Anterior cingulate cortex (tissue), 58 donors: ENCODE measurements at regions not wholly inside any gene's neighbourhood (a gene's known extent, or its start where the extent isn't known, plus 50 kb on each side); places are given as distances from the start of the nearest gene placed in this dataset.
"Not testable (repeated sequence)": the region's sequence is repeated elsewhere in the genome, so short reads cannot be mapped to it uniquely, and the experiment has no call there.

Experiments used
- DNase-seq, 58 donors: peaks; one replicate each; lab custom pipeline; 2025; lab: John Stamatoyannopoulos, UW

DNA sequence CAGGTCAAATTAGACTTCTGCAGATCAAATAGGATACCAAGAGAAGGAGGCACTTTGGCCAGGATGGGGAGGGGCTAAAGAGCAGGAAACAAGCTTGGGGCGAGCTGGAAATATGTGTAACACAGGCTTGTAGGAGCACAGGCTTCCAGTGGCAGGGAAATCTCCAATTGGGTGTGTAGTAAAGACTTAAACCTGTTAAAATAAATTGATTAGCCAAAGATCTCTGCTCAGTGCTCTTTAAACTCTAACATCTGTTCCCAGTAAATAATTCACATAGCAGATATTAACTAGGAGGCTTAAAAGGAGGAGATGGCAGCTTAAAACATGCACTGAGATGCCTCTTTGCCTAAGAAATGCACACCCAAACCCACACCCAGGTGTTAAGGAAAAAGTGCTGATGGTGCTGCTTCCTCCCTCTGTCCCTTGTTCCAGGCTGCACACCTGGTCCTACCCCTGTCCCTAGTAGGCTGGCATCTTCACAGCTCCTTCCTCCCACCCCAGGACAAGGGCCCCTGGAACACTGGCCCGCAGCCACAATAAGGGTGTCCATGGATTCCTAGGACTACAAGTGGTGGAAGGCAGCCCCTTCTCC is 93.5 kb upstream of the MLN start:
- DNase-seq = no peak

DNA sequence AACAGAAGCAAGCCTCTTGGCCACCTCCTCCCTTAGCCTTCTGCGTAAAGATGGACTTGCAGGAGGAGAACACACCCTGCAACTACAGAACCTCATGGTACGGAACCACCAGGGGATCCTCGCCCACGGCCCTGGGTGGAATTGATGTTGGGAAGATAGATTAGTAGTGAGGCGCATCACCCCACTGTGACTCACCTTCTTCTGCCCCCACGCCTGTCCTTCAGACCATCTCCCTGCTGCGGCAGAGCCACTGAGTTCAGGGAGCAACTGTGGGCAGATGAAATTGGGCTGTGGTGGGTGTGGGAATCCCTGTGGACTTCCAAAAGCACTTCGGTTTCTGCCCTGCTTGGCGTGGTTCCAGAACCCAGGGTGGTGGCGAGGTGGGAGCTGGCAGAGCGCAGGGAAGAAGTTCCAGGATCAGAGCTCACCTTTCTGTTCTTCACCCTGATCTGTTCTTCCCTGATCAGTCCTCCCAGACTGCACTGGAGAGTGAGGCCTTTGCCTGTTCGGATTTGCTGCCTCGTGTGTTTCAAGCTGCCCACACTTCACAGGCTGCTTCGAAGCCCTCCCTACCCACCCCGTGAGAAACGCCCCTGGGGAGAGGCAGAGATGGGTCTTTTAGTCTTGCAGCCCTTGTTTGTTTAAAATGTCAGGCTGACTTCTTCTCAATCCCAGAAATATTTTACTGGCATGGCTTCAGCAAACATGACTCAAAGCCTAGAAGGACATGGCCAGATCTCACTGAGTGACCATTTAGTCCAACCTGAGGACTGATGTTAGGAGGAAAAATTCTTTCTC is 92.8 kb upstream of the MLN start:
- DNase-seq = no peak

DNA sequence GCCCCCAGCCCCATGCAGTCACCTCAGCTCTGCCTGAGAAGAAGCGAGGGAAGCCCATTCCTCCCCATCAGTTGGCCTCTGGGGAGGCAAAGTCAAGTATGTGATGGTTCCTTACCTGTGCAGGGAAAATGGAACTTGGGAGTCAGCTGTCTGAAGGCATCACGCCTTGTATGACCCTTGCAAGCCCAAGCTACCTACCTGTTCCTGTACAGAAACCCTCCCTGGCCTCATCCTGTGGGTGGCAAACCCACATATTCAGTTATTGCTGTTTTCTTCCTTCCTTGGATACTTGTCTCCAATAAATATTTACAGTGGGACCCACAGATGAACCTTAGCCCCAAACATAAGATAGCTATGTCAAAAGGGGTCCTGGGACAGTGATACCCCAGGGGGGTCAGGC is 92.2 kb upstream of the MLN start:
- DNase-seq = no peak

DNA sequence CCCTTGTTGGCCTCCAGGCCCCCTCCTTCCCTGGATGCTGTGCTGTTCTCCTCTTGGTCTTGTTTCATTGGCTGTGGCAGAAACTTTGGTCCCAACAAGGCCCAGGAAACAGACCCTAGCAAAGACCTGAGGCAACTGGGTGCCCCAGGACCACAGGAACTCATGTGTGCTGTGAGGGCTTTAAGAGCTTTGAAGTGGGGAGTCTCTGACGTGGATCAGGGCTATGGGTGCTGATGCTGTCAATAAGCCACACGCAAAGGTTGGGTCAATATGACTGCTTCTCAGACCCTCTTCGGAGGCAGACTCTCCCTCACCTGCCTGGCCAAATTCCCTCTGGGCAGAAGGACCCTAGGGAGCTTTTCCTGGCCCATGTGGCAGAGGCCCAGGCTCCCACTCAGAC is 91.5 kb upstream of the MLN start:
- no peak for DNase-seq

DNA sequence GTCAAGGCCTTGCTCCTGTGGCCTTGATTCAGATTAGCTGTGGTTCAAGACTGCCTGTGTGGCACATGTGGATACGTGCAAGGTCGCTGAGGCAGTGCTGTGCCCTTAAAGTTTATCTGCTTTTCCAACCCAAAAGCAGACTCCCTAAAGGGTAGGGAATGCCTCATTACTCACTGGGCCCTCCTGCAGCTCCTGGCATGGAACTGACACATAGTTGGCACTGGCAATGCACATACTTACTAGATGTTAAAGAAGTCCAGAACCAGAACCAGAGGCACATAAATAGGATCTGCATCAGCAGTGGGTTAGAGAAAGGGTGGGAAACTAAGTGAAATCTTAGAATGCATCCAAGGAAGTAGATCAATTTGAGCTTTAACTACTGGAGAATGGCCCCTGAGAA is 90.6 kb upstream of the MLN start:
- DNase-seq = no peak

DNA sequence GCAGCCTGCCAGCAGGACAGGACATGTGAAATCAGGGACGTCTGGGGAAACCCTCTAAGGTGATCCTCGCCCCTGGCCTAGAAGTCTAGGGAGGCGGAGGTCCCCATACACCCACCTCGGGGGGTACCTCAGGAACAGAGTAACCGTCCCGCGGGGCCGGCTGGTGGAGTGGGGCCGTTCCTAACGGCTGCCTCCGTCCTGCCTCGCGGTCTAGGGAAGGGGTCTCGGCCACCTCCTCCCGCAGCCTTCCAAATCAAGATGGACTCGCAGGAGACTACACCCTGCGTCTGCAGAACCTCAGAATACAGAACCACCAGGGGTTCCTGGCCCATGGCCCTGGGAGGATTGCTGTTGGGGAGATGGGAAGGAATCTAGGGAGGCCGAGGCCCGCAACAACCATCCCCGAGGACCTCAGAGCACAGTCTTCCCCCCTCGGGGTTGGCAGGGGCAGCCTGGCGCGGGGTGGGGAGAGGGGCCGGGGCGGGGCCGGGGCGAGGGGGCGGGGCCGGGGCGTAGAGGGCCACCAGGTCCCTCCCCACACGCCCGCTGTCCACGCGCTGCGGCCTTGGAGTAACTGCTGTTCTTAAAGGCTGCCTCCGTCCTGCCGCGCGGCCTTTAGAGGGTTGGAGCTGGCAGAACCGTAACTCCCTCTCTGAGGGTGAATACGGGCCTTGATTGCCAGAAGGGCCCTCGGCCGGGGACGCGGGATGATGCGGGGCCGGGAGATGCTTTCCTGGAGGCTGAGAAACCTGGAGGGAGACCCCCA is 89.0 kb upstream of the MLN start:
- DNase-seq = no peak

DNA sequence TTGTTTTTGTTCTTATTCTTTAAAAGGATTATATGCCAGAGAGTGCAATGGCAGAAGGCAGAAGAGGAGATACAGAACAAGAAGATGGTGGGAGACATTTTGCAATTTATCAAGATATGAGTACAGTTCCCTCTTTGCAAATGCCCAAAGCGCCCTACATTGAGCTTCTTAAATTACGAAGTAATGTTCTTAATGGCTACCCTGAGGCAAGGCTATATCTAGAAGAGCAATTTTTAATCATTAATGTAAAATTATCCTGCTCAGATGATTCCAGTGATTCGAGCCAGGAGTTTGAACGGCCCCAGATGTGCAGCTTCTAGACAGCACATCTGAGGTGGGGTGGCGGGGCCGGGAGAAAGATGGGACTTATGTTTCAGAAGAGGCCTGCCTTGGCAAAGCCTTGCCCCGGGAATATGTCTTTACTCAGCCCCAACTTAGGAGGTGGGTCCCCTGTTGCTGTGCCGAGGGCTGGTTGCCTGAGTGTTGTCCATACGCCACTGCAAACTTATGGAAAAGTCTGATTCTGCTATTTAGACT is 84.9 kb upstream of the MLN start:
- no peak for DNase-seq

DNA sequence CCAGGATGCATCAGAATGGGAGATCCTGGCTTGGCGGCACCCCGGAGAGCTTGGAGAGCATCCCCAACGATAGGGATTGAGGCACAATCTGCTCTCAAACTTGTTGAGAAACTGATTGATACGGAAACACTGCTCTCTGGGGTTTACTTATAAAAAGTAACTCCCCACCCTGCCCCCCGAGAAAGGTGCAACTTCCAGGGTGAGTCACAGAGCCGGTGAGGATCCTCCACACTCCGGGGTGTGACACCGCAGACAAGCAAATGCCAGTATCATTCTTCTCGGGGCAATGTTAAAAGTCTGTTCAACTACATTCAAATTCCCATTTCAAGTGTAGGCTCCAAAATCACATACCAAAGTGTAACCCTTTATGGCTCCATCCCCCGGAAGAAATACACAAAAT is 84.4 kb upstream of the MLN start:
- DNase-seq = no peak

DNA sequence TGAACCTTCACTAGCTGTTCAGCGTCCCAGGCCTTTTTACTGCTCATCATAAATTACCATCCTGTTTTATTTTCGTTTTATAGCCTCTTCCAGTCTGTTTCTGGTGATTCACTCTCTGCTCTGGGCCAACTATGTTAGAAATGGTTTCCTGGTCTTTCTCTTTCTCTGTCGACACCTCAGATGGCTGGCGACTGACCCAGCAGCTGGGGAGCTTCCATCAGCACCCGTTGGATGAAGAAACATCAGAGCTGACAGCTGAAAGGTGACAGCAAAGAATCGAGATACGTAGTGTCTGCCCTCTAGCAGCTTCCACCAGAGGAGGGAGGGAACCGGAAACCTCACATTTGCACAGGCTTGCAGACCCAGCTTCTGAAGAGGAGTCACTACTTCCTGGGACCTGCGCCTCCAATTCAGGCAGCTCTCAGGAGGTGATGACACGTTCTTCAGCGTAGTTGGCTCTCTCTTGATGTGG is 82.9 kb upstream of the MLN start:
- DNase-seq = no peak

DNA sequence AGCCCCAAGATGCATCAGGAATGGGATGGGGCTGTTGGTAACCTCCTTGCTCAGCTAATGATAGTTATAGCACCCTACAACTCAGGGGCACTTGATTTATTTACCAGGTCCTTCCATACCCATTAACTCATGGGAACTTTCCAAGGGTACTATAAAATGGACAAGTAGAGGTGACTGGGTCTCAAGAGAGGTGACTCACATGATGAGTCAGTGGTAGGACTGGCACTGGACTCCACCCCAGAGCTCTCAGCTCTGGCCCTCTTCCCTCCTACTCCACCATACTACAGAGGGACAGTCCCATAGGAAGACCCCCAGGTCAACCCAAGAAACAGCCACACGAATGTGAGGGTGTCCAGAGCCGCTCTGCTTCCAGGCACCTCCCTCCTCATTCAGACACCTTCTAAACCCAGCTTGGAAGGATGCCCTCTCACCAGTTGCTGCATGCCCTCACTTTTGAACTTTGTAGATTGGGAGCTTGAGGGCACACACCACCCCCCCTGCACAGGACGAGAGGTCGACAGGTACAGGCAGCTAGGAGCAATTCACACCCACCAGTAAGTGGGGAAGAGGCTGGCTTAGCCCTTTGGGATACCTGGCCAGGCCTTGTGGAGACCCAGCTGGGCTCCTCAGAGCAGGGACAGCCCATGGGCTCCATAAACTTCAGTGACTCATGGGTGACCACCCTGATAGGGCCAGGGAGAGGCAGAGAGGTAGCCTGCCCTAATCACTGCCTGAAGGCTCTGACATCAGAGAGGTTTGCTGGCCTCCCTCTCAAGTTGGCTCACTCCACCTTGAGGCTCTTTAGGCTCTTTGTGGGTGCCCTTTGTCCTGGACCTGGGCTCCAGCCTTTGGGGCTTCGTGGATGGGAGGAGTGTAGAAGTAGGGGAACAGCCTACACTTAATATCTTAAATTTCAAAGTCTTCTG is 81.6 kb upstream of the MLN start:
- DNase-seq = no peak

DNA sequence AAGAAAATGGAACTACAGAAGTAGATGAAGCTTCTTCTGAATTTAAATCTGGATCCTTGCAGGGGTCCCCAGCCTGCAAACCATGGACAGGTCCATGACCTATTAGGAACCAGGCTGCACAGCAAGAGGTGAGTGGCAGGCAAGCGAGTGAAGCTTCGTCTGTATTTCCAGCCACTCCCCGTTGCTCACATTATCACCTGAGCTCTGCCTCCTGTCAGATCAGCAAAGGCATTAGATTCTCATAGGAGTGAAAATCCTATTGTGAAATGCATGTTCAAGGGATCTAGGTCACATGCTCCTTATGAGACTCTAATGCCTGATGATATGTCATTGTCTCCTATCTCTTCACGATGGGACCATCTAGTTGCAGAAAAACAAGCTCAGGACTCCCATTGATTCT is 79.8 kb upstream of the MLN start:
- DNase-seq = not testable (repeated sequence)

DNA sequence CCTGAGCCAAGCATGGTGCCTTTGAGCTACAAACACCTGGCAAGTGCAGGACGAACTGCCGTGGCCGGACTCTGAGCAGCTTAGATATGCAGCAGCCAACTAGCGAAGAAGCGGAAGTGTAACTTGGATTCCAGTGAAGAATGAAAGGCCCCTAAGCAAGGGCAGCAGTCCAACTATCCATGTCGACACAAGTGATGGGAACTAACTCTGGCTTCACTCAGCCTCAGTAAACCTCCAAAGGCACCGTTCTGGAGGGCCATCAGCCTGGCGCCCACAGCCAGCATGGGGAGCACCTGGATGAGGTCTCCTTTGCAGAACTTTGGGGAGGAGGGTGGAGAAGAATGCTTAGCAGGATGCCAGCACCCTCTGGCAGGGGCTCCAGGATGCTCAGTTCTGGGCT is 78.4 kb upstream of the MLN start:
- no peak for DNase-seq

DNA sequence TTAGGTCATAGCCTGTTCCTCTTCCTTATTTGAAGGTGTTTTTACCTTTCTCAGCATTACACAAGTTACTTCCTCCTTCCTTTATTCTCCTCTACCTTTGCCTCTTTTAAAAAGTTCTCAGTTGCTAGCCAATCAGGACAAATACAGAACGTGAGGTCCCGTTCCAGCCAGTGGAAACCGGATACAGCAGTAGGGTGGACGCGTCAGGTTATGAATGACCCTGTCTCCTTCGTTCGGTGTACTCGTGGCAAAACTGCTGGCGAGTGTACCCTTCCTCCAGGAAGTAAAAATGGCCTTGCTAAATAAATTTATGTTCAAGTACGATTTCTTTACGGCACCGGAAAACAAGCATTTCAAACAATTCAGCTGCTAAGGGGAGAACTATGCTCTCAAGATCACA is 77.0 kb upstream of the MLN start:
- no peak for DNase-seq

DNA sequence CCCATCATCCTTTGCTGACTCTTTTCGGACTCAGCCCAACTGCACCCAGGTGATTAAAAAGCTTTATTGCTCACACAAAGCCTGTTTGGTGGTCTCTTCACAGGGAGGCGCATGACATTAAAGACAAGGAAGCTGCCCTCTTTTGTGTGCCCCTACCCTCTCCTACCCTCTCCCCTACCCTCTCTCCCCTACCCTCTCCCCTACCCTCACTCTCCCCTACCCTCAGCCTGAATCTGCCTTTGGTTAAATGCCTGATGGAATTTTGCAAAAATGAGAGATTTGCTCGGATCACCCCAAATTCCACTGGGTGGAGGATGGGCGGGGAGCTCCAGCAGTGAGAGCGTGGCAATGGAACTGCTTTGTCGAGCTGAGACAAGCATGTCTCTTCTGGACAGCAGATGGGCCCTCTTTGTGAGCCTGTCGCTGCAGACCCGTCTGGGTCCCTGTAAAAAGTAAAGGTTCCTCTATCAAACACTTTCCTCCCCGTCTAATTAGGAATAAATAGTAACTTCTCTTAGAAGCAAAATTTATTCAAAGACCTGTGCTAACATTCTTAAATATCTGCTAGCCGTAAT is 76.4 kb upstream of the MLN start:
- no peak for DNase-seq

DNA sequence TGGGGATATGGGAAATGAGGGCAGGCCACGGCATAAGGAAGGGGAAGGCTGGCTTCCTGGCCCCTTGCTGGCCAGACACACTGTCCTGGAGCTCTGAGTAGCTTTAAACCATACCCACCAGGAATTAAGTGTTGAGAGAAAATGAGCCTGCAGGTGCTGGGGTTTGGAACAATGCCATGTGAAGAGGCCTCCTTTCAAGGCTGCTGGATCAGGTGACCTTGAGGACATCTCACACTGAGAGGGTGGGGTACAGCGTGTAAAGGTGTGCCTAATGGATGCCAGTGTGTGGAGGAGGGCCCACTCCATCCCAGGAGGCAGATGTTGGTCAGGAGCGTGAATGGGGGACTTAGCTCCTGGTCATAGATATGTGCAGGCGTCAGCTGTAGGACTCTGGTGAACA is 74.8 kb upstream of the MLN start:
- no peak for DNase-seq

DNA sequence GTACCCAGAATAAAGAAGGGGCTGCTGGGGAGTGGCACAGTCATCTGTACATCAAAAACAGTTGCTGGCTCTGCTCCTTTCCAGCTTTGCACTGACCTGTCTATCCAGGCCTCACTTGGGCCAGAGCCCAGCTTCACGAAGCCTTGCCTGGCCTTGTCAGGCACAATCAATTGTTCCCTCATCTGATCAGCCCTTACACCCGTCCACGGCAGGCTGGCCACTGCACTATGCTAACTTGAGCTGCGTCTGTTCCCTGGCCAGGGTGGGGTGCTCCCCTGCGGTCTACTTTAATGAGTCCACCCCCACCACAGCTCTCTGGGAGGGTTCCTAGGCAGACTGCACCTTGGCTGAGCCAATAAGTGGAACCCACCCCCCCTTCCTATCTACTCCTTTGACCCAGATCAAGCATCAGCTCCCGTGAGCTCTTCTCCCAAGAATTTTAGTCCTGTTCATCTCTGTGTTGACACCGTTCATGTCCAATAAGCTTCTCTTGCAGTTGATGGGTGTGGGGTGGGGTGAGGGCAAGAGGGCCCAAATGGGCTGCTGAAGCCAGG is 74.3 kb upstream of the MLN start:
- no peak for DNase-seq

DNA sequence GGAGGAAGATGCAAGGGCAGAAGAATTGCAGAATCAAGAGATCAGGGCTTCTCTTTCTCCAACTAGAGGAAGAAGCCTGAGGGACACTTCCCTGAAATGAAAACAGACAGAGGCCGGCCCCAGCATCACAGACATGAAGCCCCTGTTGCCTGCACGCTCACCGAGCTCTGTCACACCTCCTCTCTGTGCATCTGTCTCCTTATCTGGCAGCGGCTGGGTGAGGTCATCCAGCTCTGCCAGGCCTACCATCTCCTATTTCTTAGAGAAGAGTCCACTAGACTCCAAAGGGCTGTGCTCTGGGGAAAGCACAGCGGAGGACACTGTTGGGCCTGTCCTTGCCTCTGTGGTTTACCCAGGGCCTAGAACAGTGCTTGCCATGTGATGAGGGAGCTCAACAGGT is 71.9 kb upstream of the MLN start:
- DNase-seq = no peak

DNA sequence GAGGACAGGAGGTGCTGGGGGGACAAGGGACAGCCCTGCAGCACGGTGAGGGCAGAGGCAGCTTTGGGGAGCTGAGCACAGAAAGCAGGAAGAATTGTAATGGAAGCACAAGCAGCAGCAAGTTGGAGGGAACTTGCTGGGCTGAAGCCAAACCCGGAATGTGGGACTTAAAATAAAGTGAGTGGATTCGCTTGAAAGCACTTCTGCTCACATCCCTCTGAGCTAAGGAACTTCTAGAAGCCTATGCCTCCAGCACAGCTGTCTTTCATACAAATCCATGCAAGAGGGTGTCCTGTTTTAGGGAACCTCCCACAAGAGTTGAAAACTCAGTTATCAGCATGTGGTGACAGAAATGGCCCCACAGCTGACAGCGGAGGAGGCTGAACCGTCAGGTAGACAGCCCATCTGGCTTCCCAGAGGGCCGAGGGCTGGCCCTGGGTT is 71.4 kb upstream of the MLN start:
- DNase-seq = peak in 22 of 58 donors; percentile 1 to 69 (median 20)

DNA sequence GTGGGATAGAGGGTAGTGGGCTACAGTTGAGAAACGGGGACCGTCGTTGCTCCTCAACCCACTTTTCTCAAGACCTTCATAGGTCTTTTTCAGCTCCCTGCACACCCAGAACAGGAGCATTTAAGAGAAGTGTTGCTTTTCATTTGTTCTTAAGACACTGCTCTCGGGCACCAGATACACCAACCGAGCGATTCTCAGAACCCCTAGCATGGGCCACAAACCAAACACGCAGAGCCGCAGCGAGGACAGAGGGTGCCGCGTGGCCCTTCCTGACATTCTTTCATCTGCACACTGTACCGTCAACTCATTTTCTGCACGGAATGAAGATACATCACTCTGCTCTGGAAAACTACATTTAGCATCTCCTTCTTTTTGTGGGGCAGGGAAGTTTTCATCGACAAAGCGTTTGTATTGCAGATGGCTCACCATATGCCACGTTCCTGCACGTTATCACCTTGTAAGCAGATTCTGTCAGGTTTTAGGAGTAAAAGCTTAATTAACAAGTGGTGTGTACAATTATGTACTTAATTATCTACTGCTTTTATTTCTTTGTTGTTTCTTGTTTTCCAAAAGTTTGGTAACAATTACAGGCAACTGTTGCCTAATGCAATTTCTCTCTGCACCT is 70.4 kb upstream of the MLN start:
- peak in 1 of 58 donors; percentile 5 for DNase-seq
